ENCODE measurements at regions not wholly inside any gene's neighbourhood (a gene's known extent, or its start where the extent isn't known, plus 50 kb on each side); places are given as distances from the start of the nearest gene placed in this dataset.

GRCh38 chr14:28382444-28383190 is 384.0 kb upstream of the FOXG1 start:
- TF ChIP-seq CTCF (IDR thresholded peaks at IDR 0.05) (no peak), SIN3A (IDR thresholded peaks at IDR 0.05; ENCODE audit: borderline replicate concordance, insufficient read depth, low read depth, low read length) (no peak), REST (IDR thresholded peaks at IDR 0.05; ENCODE audit: insufficient read depth in 1 of 2, low read depth in 2 of 2, low read length in 1 of 2) (no peak), POLR2AphosphoS5 (IDR thresholded peaks at IDR 0.05; ENCODE audit: low read depth, low read length) (peak; percentile 51; the same call in 1 of the 2 replicates), TCF7L2 (IDR thresholded peaks at IDR 0.05; ENCODE audit: low read depth, low read length) (peak; percentile 99)
